ENCODE measurements at regions not wholly inside any gene's neighbourhood (a gene's known extent, or its start where the extent isn't known, plus 50 kb on each side); places are given as distances from the start of the nearest gene placed in this dataset.

GRCh38 chr16:17676171-17676570 is 205.4 kb upstream of the XYLT1 start:
- Histone ChIP-seq H3K79me2 (ENCODE audit: control insufficient read depth, low read length) (no peaks in the 10 kb centered on the region), H3K9me2 (replicated peaks; ENCODE audit: control insufficient read depth, low read length) (no peaks in the 10 kb centered on the region), H3F3A (ENCODE audit: control insufficient read depth, insufficient read depth) (no peaks in the 10 kb centered on the region), H3K4me3 (ENCODE audit: low read length) (no peak overlapping the region), H3K27ac (ENCODE audit: low read depth, low read length) (no peak overlapping the region), H3K9me3 (ENCODE audit: control insufficient read depth, insufficient read depth, low read length) (no peaks in the 10 kb centered on the region), H4K20me1 (ENCODE audit: control insufficient read depth, insufficient read depth, low read depth, low read length) (no peaks in the 10 kb centered on the region), H3K36me3 (ENCODE audit: control insufficient read depth, low read length) (no peaks in the 10 kb centered on the region), H3K4me1 (ENCODE audit: control insufficient read depth, low read length) (no peaks in the 10 kb centered on the region), H3K4me2 (ENCODE audit: low read length) (no peak overlapping the region), H3K27me3 (ENCODE audit: control insufficient read depth, low read length) (no peaks in the 10 kb centered on the region)
- no peak for TF ChIP-seq EZH2phosphoT487 (IDR thresholded peaks at IDR 0.05; ENCODE audit: borderline replicate concordance, low read length)
- TF ChIP-seq CTCF (IDR thresholded peaks at IDR 0.05; ENCODE audit: low read depth, low read length, poor library complexity, severe bottlenecking) = no peak

GRCh38 chr16:17668386-17668785 is 197.6 kb upstream of the XYLT1 start:
- Histone ChIP-seq H3K27me3 (ENCODE audit: control insufficient read depth, low read length) (no peaks in the 10 kb centered on the region), H3K36me3 (ENCODE audit: control insufficient read depth, low read length) (no peaks in the 10 kb centered on the region), H3K4me2 (ENCODE audit: low read length) (no peak overlapping the region), H3K4me1 (ENCODE audit: control insufficient read depth, low read length) (no peaks in the 10 kb centered on the region), H3K4me3 (ENCODE audit: low read length) (no peak overlapping the region), H3F3A (ENCODE audit: control insufficient read depth, insufficient read depth) (no peaks in the 10 kb centered on the region), H3K9me3 (ENCODE audit: control insufficient read depth, insufficient read depth, low read length) (no peaks in the 10 kb centered on the region), H3K27ac (ENCODE audit: low read depth, low read length) (no peak overlapping the region), H3K9me2 (replicated peaks; ENCODE audit: control insufficient read depth, low read length) (no peaks in the 10 kb centered on the region), H3K79me2 (ENCODE audit: control insufficient read depth, low read length) (no peaks in the 10 kb centered on the region), H4K20me1 (ENCODE audit: control insufficient read depth, insufficient read depth, low read depth, low read length) (no peaks in the 10 kb centered on the region)
- no peak for TF ChIP-seq CTCF (IDR thresholded peaks at IDR 0.05; ENCODE audit: low read depth, low read length, poor library complexity, severe bottlenecking)
- no peak for TF ChIP-seq EZH2phosphoT487 (IDR thresholded peaks at IDR 0.05; ENCODE audit: borderline replicate concordance, low read length)

GRCh38 chr16:17666293-17666692 is 195.5 kb upstream of the XYLT1 start:
- H3K36me3 ChIP-seq (ENCODE audit: control insufficient read depth, low read length) = no peaks in the 10 kb centered on the region
- H3K79me2 ChIP-seq (ENCODE audit: control insufficient read depth, low read length) = no peaks in the 10 kb centered on the region
- H3K4me2 ChIP-seq (ENCODE audit: low read length) = no peak overlapping the region
- H3K27me3 ChIP-seq (ENCODE audit: control insufficient read depth, low read length) = no peaks in the 10 kb centered on the region
- H3K4me3 ChIP-seq (ENCODE audit: low read length) = no peak overlapping the region
- TF ChIP-seq CTCF (IDR thresholded peaks at IDR 0.05; ENCODE audit: low read depth, low read length, poor library complexity, severe bottlenecking) (no peak), EZH2phosphoT487 (IDR thresholded peaks at IDR 0.05; ENCODE audit: borderline replicate concordance, low read length) (no peak)
- H3F3A ChIP-seq (ENCODE audit: control insufficient read depth, insufficient read depth) = no peaks in the 10 kb centered on the region
- no peak overlapping the region for H3K27ac ChIP-seq (ENCODE audit: low read depth, low read length)
- H3K4me1 ChIP-seq (ENCODE audit: control insufficient read depth, low read length) = no peaks in the 10 kb centered on the region
- no peaks in the 10 kb centered on the region for H3K9me3 ChIP-seq (ENCODE audit: control insufficient read depth, insufficient read depth, low read length)
- H3K9me2 ChIP-seq (replicated peaks; ENCODE audit: control insufficient read depth, low read length) = no peaks in the 10 kb centered on the region
- H4K20me1 ChIP-seq (ENCODE audit: control insufficient read depth, insufficient read depth, low read depth, low read length) = no peaks in the 10 kb centered on the region

GRCh38 chr16:17658881-17659280 is 188.1 kb upstream of the XYLT1 start:
- Histone ChIP-seq H3F3A (ENCODE audit: control insufficient read depth, insufficient read depth) (no peaks in the 10 kb centered on the region), H3K27ac (ENCODE audit: low read depth, low read length) (no peak overlapping the region), H3K9me3 (ENCODE audit: control insufficient read depth, insufficient read depth, low read length) (no peaks in the 10 kb centered on the region), H3K4me2 (ENCODE audit: low read length) (no peak overlapping the region), H4K20me1 (ENCODE audit: control insufficient read depth, insufficient read depth, low read depth, low read length) (no peaks in the 10 kb centered on the region), H3K9me2 (replicated peaks; ENCODE audit: control insufficient read depth, low read length) (no peaks in the 10 kb centered on the region), H3K36me3 (ENCODE audit: control insufficient read depth, low read length) (no peaks in the 10 kb centered on the region), H3K27me3 (ENCODE audit: control insufficient read depth, low read length) (peaks cover 12% of the 10 kb centered on the region), H3K4me3 (ENCODE audit: low read length) (no peak overlapping the region), H3K79me2 (ENCODE audit: control insufficient read depth, low read length) (no peaks in the 10 kb centered on the region), H3K4me1 (ENCODE audit: control insufficient read depth, low read length) (no peaks in the 10 kb centered on the region)
- TF ChIP-seq EZH2phosphoT487 (IDR thresholded peaks at IDR 0.05; ENCODE audit: borderline replicate concordance, low read length) (no peak), CTCF (IDR thresholded peaks at IDR 0.05; ENCODE audit: low read depth, low read length, poor library complexity, severe bottlenecking) (no peak)
